HUES64 (cell line): ENCODE measurements at regions not wholly inside any gene's neighbourhood (a gene's known extent, or its start where the extent isn't known, plus 50 kb on each side); places are given as distances from the start of the nearest gene placed in this dataset.

Experiments used
- H3K27ac ChIP-seq: 2 replicates; pipeline ENCODE4 v1.7.0; 2013; ENCODE audit warnings: low read depth, low read length, inconsistent platforms
- H3K27me3 ChIP-seq: 2 replicates; pipeline ENCODE4 v1.6.1; 2013; ENCODE audit warnings: mild to moderate bottlenecking, low read length; ENCODE audit not compliant: insufficient read depth
- H3K36me3 ChIP-seq: 2 replicates; pipeline ENCODE4 v1.6.1; 2013; ENCODE audit warnings: mild to moderate bottlenecking, low read length; ENCODE audit not compliant: insufficient read depth
- H3K4me1 ChIP-seq: 2 replicates; pipeline ENCODE4 v1.6.1; 2013; ENCODE audit warnings: mild to moderate bottlenecking, low read length, moderate library complexity; ENCODE audit not compliant: insufficient read depth
- H3K4me3 ChIP-seq: 2 replicates; pipeline ENCODE4 v1.5.1; 2013; ENCODE audit warnings: mild to moderate bottlenecking, low read length, moderate library complexity
- H3K9ac ChIP-seq: 2 replicates; pipeline ENCODE4 v1.6.1; 2013; ENCODE audit warnings: mild to moderate bottlenecking, low read depth, low read length
- H3K9me3 ChIP-seq: 2 replicates; pipeline ENCODE4 v1.6.1; 2013; ENCODE audit warnings: low read depth, low read length; ENCODE audit not compliant: insufficient read depth
- WGBS: fragments of 150-250, 120-280 bp; methylation state at CpG from one replicate; pipeline ENCODE4 v1.1.7; 2013; ENCODE audit warnings: missing lambda C conversion rate; 5-methylcytosine and 5-hydroxymethylcytosine counted together

- H3K9me3 ChIP-seq, result no peaks in the 10 kb centered on the region
- 75% methylated on average over 10 of the region's 10 CpGs for WGBS
- H3K9ac ChIP-seq, result no peak overlapping the region
- peaks cover 22% of the 10 kb centered on the region for H3K4me1 ChIP-seq
- no peaks in the 10 kb centered on the region for H3K36me3 ChIP-seq
- H3K27me3 ChIP-seq, result no peaks in the 10 kb centered on the region
- H3K27ac ChIP-seq, result peak overlapping the region; percentile 58
- no peak overlapping the region for H3K4me3 ChIP-seq
Measured at GRCh38 chr20:24212494-24212893, 223.9 kb upstream of the GGTLC1 start.

DNA sequence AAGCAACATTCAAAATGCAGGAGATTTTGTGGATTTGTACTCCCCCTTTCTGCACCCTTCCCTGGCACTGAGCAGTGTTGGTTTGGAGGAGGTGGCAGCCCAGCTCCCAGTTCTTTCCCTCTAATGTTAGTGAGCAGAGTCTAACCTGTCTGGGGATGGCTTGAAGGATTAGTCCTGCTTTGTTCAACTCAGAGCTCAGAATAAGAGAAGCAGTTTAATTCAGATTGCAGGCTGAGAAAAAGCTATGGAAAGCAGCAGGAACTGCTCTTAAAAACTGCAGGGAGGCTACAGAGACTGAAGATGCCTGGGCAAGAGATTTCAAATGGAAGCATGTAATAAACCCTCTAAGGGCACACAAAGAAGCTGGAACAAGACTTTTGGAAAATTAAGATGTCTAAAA, 223.4 kb upstream of the GGTLC1 start:
- Histone ChIP-seq H3K36me3 (no peaks in the 10 kb centered on the region), H3K27me3 (no peaks in the 10 kb centered on the region), H3K9me3 (no peaks in the 10 kb centered on the region), H3K4me3 (no peak overlapping the region), H3K9ac (no peak overlapping the region), H3K4me1 (peaks cover 26% of the 10 kb centered on the region), H3K27ac (peak overlapping the region; percentile 58)

GRCh38 chr20:24210356-24210755, 221.8 kb upstream of the GGTLC1 start:
- H3K27ac ChIP-seq, result no peak overlapping the region
- H3K9me3 ChIP-seq, result no peaks in the 10 kb centered on the region
- H3K4me1 ChIP-seq, result peaks cover 29% of the 10 kb centered on the region
- WGBS, result 87% methylated on average over 2 of the region's 2 CpGs
- H3K36me3 ChIP-seq, result no peaks in the 10 kb centered on the region
- H3K4me3 ChIP-seq, result no peak overlapping the region
- no peaks in the 10 kb centered on the region for H3K27me3 ChIP-seq
- no peak overlapping the region for H3K9ac ChIP-seq

- Histone ChIP-seq H3K4me1 (peaks cover 29% of the 10 kb centered on the region), H3K9ac (no peak overlapping the region), H3K9me3 (no peaks in the 10 kb centered on the region), H3K27ac (no peak overlapping the region), H3K36me3 (no peaks in the 10 kb centered on the region), H3K27me3 (no peaks in the 10 kb centered on the region), H3K4me3 (no peak overlapping the region)
- WGBS, result 93% methylated on average over 9 of the region's 9 CpGs
Measured at GRCh38 chr20:24208652-24209051, 220.1 kb upstream of the GGTLC1 start.

GRCh38 chr20:24207803-24208300, 219.3 kb upstream of the GGTLC1 start:
- H3K27me3 ChIP-seq, result no peaks in the 10 kb centered on the region
- H3K4me3 ChIP-seq, result no peak overlapping the region
- peaks cover 23% of the 10 kb centered on the region for H3K4me1 ChIP-seq
- H3K36me3 ChIP-seq, result no peaks in the 10 kb centered on the region
- no peak overlapping the region for H3K27ac ChIP-seq
- H3K9ac ChIP-seq, result no peak overlapping the region
- H3K9me3 ChIP-seq, result no peaks in the 10 kb centered on the region
- WGBS, result 93% methylated on average over 26 of the region's 26 CpGs

GRCh38 chr20:24206995-24207394, 218.4 kb upstream of the GGTLC1 start:
- H3K27me3 ChIP-seq, result no peaks in the 10 kb centered on the region
- H3K9ac ChIP-seq, result no peak overlapping the region
- WGBS, result 40% methylated on average over 5 of the region's 5 CpGs
- H3K27ac ChIP-seq, result peak overlapping the region; percentile 54; the same call in 1 of the 2 replicates
- no peak overlapping the region for H3K4me3 ChIP-seq
- H3K9me3 ChIP-seq, result no peaks in the 10 kb centered on the region
- H3K36me3 ChIP-seq, result no peaks in the 10 kb centered on the region
- peaks cover 15% of the 10 kb centered on the region for H3K4me1 ChIP-seq

DNA sequence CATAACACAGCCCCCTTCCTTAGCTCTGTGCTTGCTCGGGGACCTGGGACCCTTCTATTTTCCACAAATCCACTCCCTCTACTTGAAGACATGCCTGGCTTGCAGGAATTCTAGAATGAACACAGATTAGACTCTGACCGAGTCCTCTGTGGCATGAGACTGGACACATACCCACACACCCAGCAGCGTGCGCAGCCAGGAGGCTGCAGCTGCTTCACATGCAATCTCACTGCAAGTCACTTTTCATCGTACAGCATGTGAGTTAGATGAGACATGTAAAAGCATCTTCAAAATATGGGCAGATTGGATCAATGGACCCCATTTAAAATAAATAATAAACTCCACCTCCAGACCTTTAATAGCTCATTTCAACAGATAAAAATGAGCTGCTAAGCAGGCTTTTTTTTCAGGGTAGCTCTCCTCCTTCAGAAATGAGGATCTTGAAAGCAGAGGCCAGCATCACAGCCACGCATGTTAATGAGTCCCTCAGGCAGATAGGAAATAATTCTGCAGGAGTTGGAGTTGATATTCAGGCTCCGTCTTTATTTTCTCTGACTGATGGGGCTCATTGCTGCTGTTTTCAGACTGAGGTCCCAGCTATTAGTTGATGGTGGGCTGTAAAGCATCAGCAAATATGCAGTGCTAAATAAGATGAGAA, 215.1 kb upstream of the GGTLC1 start:
- Histone ChIP-seq H3K9ac (no peak overlapping the region), H3K4me1 (peaks cover 7% of the 10 kb centered on the region; the same call in 1 of the 2 replicates)
- WGBS, result 95% methylated on average over 7 of the region's 7 CpGs

GRCh38 chr20:24199501-24199900, 210.9 kb upstream of the GGTLC1 start:
- Histone ChIP-seq H3K27ac (no peak overlapping the region), H3K27me3 (no peaks in the 10 kb centered on the region), H3K4me1 (no peaks in the 10 kb centered on the region), H3K9ac (no peak overlapping the region), H3K4me3 (no peak overlapping the region), H3K9me3 (no peaks in the 10 kb centered on the region), H3K36me3 (no peaks in the 10 kb centered on the region)
- 90% methylated on average over 6 of the region's 6 CpGs for WGBS

More for the DNA sequence above, 215.1 kb upstream of the GGTLC1 start:
- no peaks in the 10 kb centered on the region for H3K27me3 ChIP-seq
- no peak overlapping the region for H3K4me3 ChIP-seq
- H3K36me3 ChIP-seq, result no peaks in the 10 kb centered on the region
- H3K27ac ChIP-seq, result no peak overlapping the region
- no peaks in the 10 kb centered on the region for H3K9me3 ChIP-seq

- H3K4me1 ChIP-seq, result no peaks in the 10 kb centered on the region
- no peak overlapping the region for H3K9ac ChIP-seq
- no peak overlapping the region for H3K4me3 ChIP-seq
- H3K9me3 ChIP-seq, result peaks cover 16% of the 10 kb centered on the region; the same call in 1 of the 2 replicates
- H3K27ac ChIP-seq, result no peak overlapping the region
- WGBS, result 92% methylated on average over 3 of the region's 3 CpGs
- no peaks in the 10 kb centered on the region for H3K27me3 ChIP-seq
- no peaks in the 10 kb centered on the region for H3K36me3 ChIP-seq
Measured at GRCh38 chr20:24194143-24194542, 205.6 kb upstream of the GGTLC1 start.

- Histone ChIP-seq H3K4me3 (no peak overlapping the region), H3K27ac (no peak overlapping the region), H3K9me3 (peaks cover 16% of the 10 kb centered on the region; the same call in 1 of the 2 replicates), H3K36me3 (no peaks in the 10 kb centered on the region), H3K9ac (no peak overlapping the region), H3K27me3 (no peaks in the 10 kb centered on the region), H3K4me1 (peaks cover under 1% of the 10 kb centered on the region; the same call in 1 of the 2 replicates)
- WGBS, result no CpG with 5 or more reads among the region's 1 CpG
Measured at GRCh38 chr20:24190905-24191304, 202.3 kb upstream of the GGTLC1 start.

GRCh38 chr20:24185791-24186190, 197.2 kb upstream of the GGTLC1 start:
- Histone ChIP-seq H3K27me3 (no peaks in the 10 kb centered on the region), H3K9me3 (peaks cover 15% of the 10 kb centered on the region; the same call in 1 of the 2 replicates), H3K27ac (no peak overlapping the region), H3K9ac (no peak overlapping the region), H3K4me1 (peaks cover 18% of the 10 kb centered on the region; the same call in 1 of the 2 replicates), H3K4me3 (no peak overlapping the region), H3K36me3 (no peaks in the 10 kb centered on the region)

GRCh38 chr20:24181151-24181550, 192.6 kb upstream of the GGTLC1 start:
- Histone ChIP-seq H3K4me3 (no peak overlapping the region), H3K9me3 (no peaks in the 10 kb centered on the region), H3K27me3 (no peaks in the 10 kb centered on the region), H3K9ac (no peak overlapping the region), H3K36me3 (no peaks in the 10 kb centered on the region), H3K4me1 (peaks cover 18% of the 10 kb centered on the region; the same call in 1 of the 2 replicates), H3K27ac (no peak overlapping the region)
